ENCODE measurements at regions not wholly inside any gene's neighbourhood (a gene's known extent, or its start where the extent isn't known, plus 50 kb on each side); places are given as distances from the start of the nearest gene placed in this dataset.

- TF ChIP-seq SIN3A (IDR thresholded peaks at IDR 0.05; ENCODE audit: borderline replicate concordance, insufficient read depth, low read length) (no peak), TAF1 (IDR thresholded peaks at IDR 0.05; ENCODE audit: borderline replicate concordance, insufficient read depth, low read length) (no peak), POLR2AphosphoS5 (IDR thresholded peaks at IDR 0.05; ENCODE audit: low read depth, low read length) (no peak), FOXP2 (optimal IDR thresholded peaks at IDR 0.05; ENCODE audit: borderline replicate concordance, extremely low read depth, extremely low read length, insufficient read depth) (no peak)
Observed at GRCh38 chr13:80101040-80101439, 239.9 kb downstream of the SPRY2 start.

All from PFSK-1 (cell line).